ENCODE measurements at regions not wholly inside any gene's neighbourhood (a gene's known extent, or its start where the extent isn't known, plus 50 kb on each side); places are given as distances from the start of the nearest gene placed in this dataset.

DNA sequence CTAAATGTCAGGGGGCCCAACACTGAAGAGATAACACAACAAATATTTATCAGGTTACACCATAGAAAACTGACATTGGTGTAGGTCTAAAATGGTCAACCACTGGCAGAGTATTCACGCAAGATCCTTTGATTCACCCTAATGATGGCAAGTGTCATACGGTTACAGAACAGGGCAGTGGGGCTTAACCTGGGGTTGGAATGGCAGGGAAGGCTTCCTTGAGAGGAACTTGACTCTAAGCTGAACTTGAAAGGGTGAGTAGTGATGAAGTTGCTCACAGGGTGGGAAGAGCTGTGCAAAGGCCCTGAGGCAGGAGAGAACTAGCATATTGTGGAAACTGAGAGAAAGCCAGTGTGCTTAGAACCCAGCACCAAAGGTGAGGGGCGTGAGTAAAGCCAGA is 97.1 kb upstream of the MVB12B start:
- no peak overlapping the region for H3K27ac ChIP-seq (ENCODE audit: low read depth in 1 of 2, low read length in 2 of 2)
- peaks cover 2% of the 10 kb centered on the region for H3K4me1 Mint-ChIP-seq
- no peak overlapping the region for H3K4me2 ChIP-seq (replicated peaks; ENCODE audit: extremely low read depth, low read length, poor library complexity, severe bottlenecking)
- H2AFZ ChIP-seq (ENCODE audit: insufficient read depth, low read depth, low read length, poor library complexity, severe bottlenecking), result no peak overlapping the region
- H3K9ac ChIP-seq (ENCODE audit: insufficient read depth, low read length, poor library complexity, severe bottlenecking), result no peak overlapping the region
- H3K27ac Mint-ChIP-seq, result no peak overlapping the region
- no peak for TF ChIP-seq CTCF (IDR thresholded peaks at IDR 0.05)
- no peaks in the 10 kb centered on the region for H3K36me3 Mint-ChIP-seq
- H3K4me3 ChIP-seq (replicated peaks in 1 of 3; ENCODE audit: low read depth in 2 of 3, low read length in 3 of 3), result no peak overlapping the region
- H3K4me1 ChIP-seq (ENCODE audit: control insufficient read depth in 1 of 2, insufficient read depth in 2 of 2, low read length in 2 of 2), result no peaks in the 10 kb centered on the region
- H3K9me3 ChIP-seq (replicated peaks in 1 of 2; ENCODE audit: control insufficient read depth in 1 of 2, insufficient read depth in 1 of 2, low read length in 2 of 2), result no peaks in the 10 kb centered on the region
- no peak overlapping the region for H3K4me3 Mint-ChIP-seq
- H3K79me2 ChIP-seq (ENCODE audit: insufficient read depth, low read length), result no peaks in the 10 kb centered on the region
- peaks cover 0 to 3% (median 0%) of the 10 kb centered on the region in 7 donors for H3K9me3 Mint-ChIP-seq
- H3K27me3 Mint-ChIP-seq (ENCODE audit: low read depth in 3 of 3), result peaks cover 12 to 31% (median 16%) of the 10 kb centered on the region in 3 donors
- H3K36me3 ChIP-seq (replicated peaks in 1 of 2; ENCODE audit: control insufficient read depth in 1 of 2, insufficient read depth in 2 of 2, low read length in 2 of 2), result no peaks in the 10 kb centered on the region
- intact Hi-C loops (cut with micrococcal nuclease), result loop anchor here (1.0 to 5.0 kb wide), 3 partner anchors 672 to 821 kb away; no protein-coding TSS in a partner anchor
- no peaks in the 10 kb centered on the region for H4K20me1 ChIP-seq (ENCODE audit: insufficient read depth, low read length)
- peaks cover 0 to 6% of the 10 kb centered on the region in 2 donors for H3K27me3 ChIP-seq (ENCODE audit: control insufficient read depth in 2 of 2, insufficient read depth in 2 of 2, low read length in 2 of 2)
- no peak for DNase-seq
- WGBS (ENCODE audit: insufficient coverage), result 100% methylated on average over 2 of the region's 3 CpGs

- no peak overlapping the region for H3K27ac Mint-ChIP-seq
- Histone ChIP-seq H3K79me2 (ENCODE audit: insufficient read depth, low read length) (no peaks in the 10 kb centered on the region), H3K4me1 (ENCODE audit: control insufficient read depth in 1 of 2, insufficient read depth in 2 of 2, low read length in 2 of 2) (no peaks in the 10 kb centered on the region), H3K27ac (ENCODE audit: low read depth in 1 of 2, low read length in 2 of 2) (no peak overlapping the region), H3K4me3 (replicated peaks in 1 of 3; ENCODE audit: low read depth in 2 of 3, low read length in 3 of 3) (no peak overlapping the region), H2AFZ (ENCODE audit: insufficient read depth, low read depth, low read length, poor library complexity, severe bottlenecking) (no peak overlapping the region), H3K9me3 (replicated peaks in 1 of 2; ENCODE audit: control insufficient read depth in 1 of 2, insufficient read depth in 1 of 2, low read length in 2 of 2) (no peaks in the 10 kb centered on the region), H3K4me2 (replicated peaks; ENCODE audit: extremely low read depth, low read length, poor library complexity, severe bottlenecking) (no peak overlapping the region), H3K36me3 (replicated peaks in 1 of 2; ENCODE audit: control insufficient read depth in 1 of 2, insufficient read depth in 2 of 2, low read length in 2 of 2) (no peaks in the 10 kb centered on the region), H3K9ac (ENCODE audit: insufficient read depth, low read length, poor library complexity, severe bottlenecking) (no peak overlapping the region), H4K20me1 (ENCODE audit: insufficient read depth, low read length) (no peaks in the 10 kb centered on the region), H3K27me3 (ENCODE audit: control insufficient read depth in 2 of 2, insufficient read depth in 2 of 2, low read length in 2 of 2) (peaks cover 0 to 4% of the 10 kb centered on the region in 2 donors)
- H3K4me1 Mint-ChIP-seq, result peaks cover 2% of the 10 kb centered on the region
- no peak overlapping the region for H3K4me3 Mint-ChIP-seq
- no peak for DNase-seq
- intact Hi-C loops (cut with micrococcal nuclease), result loop anchor here in 1 of 2 donors (10.0 kb wide), 1 partner anchor 676 kb away; no protein-coding TSS in a partner anchor
- peaks cover 0 to 3% (median 0%) of the 10 kb centered on the region in 7 donors for H3K9me3 Mint-ChIP-seq
- peaks cover 9 to 23% (median 11%) of the 10 kb centered on the region in 3 donors for H3K27me3 Mint-ChIP-seq (ENCODE audit: low read depth in 3 of 3)
- no peaks in the 10 kb centered on the region for H3K36me3 Mint-ChIP-seq
- TF ChIP-seq CTCF (IDR thresholded peaks at IDR 0.05), result no peak
- 95% methylated on average over 8 of the region's 11 CpGs for WGBS (ENCODE audit: insufficient coverage)
Observed at GRCh38 chr9:126230692-126231091, 95.9 kb upstream of the MVB12B start.

Measured in CD14-positive monocyte (primary cell).